PC-3 (cell line): ENCODE measurements at regions not wholly inside any gene's neighbourhood (a gene's known extent, or its start where the extent isn't known, plus 50 kb on each side); places are given as distances from the start of the nearest gene placed in this dataset.

Experiments used
- EZH2 ChIP-seq: fragments of 300-600 bp; sonication (generic); IDR thresholded peaks from one replicate; pipeline ENCODE4 v1.6.1; 2017; ENCODE audit warnings: antibody characterized with exemption, mild to moderate bottlenecking, low read length; ENCODE audit not compliant: unreplicated experiment
- TF ChIP-seq, protein P1 (sequence below): fragments of 300-600 bp; sonication (generic); conservative IDR thresholded peaks from 2 replicates; pipeline ENCODE4 v1.5.1; 2017; ENCODE audit warnings: antibody characterized with exemption, low read depth, mild to moderate bottlenecking, low read length

GRCh38 chr6:115582386-115582785 lies 478.3 kb downstream of the FRK start:
- TF ChIP-seq, protein P1, sequence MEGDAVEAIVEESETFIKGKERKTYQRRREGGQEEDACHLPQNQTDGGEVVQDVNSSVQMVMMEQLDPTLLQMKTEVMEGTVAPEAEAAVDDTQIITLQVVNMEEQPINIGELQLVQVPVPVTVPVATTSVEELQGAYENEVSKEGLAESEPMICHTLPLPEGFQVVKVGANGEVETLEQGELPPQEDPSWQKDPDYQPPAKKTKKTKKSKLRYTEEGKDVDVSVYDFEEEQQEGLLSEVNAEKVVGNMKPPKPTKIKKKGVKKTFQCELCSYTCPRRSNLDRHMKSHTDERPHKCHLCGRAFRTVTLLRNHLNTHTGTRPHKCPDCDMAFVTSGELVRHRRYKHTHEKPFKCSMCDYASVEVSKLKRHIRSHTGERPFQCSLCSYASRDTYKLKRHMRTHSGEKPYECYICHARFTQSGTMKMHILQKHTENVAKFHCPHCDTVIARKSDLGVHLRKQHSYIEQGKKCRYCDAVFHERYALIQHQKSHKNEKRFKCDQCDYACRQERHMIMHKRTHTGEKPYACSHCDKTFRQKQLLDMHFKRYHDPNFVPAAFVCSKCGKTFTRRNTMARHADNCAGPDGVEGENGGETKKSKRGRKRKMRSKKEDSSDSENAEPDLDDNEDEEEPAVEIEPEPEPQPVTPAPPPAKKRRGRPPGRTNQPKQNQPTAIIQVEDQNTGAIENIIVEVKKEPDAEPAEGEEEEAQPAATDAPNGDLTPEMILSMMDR: no peak
- TF ChIP-seq EZH2: no peak
